KBM-7 (cell line): ENCODE measurements at regions not wholly inside any gene's neighbourhood (a gene's known extent, or its start where the extent isn't known, plus 50 kb on each side); places are given as distances from the start of the nearest gene placed in this dataset.

ENCODE experiments used
- DNase-seq: peaks from one replicate; pipeline ENCODE4 v3.0.0-alpha.2; 2015
- in situ Hi-C: fragments of 300-500 bp; cut with MboI; formaldehyde crosslinking; loops from 2 replicates; pipeline ENCODE4 v1.14.3; 2020; ENCODE audit warnings: low sequenced_read_pairs, low pct_unique_long_range_greater_than_20kb, mixed read lengths

DNA sequence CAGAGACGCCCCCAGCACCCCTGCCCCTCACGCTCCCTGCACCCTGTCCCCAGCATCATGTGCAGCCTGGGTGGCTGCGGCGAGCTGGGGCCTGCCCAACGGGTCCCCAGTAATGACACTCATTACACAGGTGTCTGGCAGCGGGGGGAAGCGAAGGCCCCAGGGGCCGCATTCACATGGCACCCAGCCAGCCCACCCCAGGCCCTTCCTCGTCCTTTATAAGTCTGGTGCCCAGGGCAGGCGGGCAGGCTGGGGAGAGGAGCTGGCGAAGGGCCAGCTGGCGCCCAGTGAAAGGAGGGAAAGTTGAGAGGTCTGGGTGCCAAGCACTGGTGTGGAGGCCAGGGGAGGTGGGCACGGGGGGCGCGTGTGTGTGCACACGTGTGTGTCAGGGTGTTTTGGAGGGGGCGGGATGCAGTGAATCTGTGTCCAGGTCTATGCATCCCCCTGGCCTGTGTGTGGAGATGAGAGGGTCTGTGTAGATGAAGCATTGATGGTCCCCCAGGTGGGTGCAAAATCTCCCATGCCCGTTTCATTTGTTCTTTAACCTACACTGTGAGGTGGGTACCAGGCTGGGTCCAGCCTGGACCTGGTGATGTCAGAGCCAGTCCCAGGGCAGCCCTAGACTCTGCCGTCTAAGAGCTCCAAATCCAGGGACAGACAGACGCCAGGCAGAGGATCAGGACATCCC, 105.3 kb downstream of the CEBPB start:
- no peak for DNase-seq
- in situ Hi-C loops, result no loop called here

DNA sequence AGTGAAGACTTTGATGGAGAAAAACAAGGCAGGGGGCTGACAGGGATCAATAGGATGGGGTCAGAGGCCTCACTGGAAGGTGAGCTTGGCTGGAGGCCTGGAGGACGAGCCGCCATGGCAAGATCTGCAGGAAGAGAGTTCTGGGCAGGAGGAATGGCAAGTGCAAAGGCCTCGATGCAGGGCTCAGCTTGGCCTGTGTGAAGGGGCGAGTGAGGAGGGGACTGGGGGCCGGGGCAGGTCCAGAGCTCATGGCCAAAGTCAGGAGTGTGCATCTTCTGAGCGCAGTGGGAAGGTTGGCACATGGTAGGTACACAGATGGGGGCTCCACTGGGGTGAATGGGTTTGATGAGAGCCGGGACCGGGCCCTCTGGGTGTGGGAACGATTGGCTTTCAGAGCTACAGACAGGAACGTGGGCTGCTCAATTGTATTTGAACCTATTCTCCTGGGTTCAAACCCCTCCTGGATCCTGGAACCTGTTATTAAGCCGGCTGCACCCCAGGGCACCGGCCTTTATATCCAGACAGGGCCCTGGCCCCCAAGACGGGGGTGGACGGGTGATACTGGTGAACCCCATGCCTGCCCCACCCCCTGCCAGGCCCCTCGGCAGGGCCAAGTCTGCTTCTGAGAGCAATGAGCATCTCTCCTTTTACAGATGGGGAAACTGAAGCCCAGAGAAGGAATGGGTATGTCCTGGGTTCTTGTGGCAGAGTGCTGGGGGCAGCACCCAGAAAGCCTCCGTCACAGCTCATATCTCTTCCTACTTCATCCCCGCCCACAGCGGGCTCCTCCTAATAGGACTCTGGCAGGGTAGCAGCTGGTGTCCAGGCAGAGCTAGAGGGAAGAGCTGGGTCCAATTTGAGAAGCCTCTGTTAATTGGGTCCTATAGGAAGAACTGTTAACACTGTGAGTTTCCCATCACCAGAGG, 106.1 kb downstream of the CEBPB start:
- in situ Hi-C loops, result no loop called here
- no peak for DNase-seq

DNA sequence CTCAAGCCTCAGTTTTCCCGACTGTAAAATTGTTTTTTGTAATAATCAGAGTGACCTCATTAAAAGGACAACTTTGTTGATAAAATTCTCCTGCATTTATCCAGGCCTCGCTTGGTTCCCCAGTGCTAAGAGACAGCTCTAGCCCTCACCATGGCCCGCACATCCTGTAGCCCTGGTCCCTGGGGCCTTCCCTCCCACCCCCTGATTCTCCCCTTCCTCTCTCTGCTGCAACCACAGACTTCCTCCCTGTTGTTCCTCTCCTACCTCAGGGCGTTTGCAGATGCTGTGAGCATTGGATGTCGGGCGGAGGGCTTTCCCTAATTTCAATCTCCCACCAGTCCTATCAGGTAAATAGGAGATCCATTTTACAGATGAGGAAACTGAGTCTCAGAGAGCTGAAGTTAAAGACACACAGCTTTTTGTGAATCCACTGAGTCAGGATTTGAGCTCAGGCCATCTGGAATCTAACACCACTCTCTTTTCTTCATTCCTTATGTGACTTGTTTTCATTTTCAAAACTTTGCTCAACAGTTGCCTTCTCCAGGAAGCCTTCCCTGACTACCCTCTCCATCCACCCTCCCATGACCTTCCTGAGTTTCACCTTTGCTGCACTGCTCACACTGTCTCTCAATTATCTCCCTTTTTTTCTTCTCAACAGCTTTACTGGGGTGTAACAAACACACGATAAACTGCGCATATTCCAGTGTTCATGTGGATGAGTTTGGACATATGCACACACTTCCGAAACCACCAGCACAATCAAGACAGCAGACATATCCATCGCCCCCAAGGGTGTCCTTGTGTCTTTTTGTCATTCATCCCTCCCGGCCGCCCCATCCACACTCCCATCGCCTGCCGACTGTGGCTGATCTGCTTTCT, 107.1 kb downstream of the CEBPB start:
- in situ Hi-C loops, result no loop called here
- no peak for DNase-seq

DNA sequence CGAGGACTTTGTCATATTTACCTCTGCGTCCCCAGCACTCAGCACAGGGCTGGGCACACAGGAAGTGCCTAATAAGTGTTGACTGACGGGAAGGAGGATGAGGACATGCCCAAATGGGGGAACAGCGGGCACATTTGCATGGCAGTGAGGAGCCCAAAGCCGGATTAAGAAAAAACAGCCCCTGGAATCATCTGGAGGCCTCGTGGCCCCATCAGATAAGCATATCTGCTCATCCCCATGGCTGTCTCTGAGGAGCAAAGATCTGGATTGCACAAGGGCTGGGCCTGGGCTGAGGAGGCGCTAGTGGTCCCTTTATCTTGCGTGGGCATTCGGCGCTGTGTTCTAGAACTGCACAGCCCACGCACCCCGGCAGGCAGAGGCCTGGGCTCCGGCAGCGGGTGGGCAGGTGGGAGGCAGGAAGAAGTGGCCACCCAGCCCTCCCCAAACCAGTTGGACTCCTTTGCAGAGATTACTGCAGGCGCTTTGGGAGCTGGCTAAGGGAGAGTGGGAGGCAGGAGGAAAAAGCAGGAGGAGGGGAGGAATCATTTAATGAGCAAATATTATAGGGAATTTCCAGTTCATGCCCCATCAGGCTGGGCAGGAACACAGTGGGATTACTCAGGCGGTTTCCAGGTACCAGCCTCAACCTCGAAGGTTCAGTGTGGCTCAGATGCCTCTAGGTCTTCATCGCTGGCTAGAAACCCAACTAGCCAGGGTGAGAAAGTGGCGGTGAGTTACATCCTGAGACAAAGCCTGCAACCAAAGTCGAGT, 108.1 kb downstream of the CEBPB start:
- no peak for DNase-seq
- in situ Hi-C loops, result no loop called here

DNA sequence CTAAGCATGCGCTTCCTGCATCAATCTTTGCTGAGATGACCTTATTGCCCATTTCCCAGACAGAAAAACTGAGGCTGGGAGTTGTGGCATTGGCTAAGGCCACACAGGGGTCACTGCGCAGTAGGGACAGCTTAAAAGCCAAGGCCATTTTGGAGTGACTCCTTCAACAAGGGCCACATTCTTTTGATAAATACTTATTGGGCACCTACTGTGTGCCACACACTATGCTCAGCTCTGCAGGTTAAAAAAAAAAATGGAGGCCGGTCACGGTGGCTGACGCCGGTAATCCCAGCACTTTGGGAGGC, 108.6 kb downstream of the CEBPB start:
- no peak for DNase-seq
- in situ Hi-C loops, result no loop called here

DNA sequence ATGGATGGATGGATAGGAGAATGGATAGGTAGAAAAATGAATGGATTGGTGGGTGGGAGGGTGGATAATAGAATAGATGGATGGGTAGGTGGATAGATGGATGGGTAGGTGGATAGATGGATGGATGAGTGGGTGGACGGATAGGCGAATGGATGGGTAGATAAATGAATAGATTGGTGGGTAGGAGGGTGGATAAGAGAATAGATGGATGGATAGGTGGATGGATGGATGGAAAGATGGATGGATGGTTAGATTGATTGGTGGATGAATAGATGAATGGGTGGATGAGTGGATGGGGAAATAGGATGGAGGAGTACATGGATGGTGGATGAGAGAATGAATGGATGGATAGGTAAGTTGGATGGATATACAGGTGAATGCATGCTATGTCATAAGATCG, 110.5 kb downstream of the CEBPB start:
- in situ Hi-C loops, result no loop called here
- no peak for DNase-seq

DNA sequence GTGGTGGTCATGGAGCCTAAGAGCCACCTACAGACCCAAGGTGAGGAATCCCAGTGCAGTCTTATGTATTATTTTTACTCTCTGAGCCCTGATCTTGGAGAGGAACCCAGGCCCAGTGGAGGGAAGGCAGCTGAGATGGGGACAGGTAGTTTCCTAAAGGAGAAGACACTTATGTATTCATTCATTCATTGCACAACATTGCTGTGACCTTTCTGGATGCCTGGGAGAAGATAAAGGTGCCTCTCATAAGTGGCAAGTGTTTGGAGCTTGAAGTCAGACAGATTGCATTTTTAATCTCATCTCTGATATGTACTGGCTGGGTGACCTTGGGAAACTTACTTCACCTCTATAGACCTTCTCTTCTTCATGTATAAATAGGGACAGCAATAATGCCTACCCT, 111.1 kb downstream of the CEBPB start:
- in situ Hi-C loops, result no loop called here
- no peak for DNase-seq

DNA sequence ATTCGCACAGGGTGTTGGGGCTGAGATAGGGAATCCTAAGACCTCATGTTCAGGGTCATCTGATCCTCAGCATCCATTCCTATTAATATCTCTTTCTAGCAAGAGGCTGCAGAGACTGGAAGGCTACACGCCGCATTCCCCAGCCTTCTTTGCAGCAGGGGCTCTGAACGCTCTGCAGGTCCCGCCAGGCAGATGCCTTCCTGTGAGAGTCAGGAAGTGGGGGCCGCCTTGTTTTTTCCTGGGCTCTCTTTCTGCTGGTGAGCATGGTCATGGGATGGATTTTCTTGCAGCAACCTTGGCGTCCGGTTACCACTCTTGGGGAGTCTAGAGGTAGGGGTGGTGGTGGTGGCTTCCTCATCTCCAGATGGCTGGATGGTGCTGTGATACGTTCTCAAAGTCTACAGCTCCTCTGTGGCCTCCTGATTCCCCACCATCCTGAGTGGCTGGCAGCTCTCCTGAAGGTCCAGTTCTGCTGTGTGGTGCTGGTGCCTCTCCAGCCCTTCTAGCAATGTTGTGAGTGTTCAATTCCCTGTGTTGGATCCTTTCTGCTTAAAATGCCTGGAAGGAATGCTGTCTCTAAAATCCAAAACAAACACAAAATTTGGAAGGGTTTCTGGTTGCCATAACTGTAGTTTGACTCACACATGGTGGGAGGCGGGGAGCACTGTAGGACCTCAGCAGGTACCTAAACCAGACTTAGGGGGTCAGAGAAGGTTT, 111.9 kb downstream of the CEBPB start:
- in situ Hi-C loops, result no loop called here

DNA sequence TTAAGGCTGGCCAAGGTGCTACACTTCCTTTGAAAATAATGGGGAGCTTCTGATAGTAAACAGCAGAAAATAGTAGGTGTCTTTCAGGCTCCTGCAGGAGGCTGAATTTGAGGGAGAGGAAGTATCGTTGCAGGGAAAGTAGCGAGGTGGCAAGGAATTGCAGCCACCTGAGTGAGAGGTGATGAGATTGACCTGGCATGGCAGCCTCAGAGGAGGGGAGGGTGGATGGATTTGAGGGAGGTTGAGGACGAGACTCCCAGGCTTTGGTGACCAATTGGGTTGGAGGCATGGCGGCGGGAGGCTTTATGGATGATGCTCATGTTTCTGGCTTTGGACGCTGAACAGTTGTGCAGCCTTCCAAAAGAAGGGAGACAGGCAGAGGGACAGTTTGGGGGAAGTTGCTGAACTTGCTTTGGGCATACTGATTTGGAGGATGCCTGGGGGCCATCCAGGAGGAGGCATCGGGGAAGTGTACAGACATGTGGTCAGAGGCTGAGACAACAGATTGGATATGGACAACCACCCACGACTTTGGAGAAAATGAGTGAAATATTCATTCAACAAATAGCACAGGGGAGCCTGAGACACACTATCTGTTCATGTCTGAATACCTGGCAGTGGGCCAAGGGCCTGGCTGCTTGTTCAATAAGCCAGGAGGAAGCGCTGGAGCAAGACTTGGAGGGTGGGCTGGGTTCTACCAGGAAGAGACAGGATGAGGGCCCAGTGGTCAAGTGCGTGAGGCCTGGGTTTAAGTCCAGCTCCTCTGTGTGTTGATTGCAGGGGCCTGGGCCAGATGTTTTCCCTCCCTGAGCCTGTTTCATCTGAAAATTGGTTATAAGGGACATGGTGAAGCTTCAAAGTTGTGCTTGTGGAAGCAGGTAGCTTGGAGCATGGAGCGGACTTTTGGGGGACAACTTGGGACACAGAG, 113.2 kb downstream of the CEBPB start:
- in situ Hi-C loops, result no loop called here
- no peak for DNase-seq

More for the DNA sequence above, 111.9 kb downstream of the CEBPB start:
- DNase-seq, result no peak

DNA sequence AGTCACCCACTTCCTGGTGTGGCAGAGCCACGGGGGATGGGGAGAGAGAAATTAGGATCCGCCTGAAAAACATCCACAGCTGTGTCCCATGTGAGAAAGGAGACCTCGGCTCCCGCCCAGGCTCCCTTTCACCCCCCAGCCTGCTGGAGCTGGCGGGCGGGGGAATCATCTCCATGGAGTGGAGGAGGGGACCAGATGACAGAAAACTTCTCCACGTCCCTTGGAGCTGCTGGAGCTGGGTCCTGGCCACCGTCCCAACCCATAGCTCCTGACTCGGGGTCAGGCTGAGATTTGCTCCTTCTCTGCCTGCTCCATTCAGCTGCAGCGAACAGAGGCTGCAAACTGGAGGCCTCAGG, 113.8 kb downstream of the CEBPB start:
- DNase-seq, result no peak
- in situ Hi-C loops, result no loop called here

DNA sequence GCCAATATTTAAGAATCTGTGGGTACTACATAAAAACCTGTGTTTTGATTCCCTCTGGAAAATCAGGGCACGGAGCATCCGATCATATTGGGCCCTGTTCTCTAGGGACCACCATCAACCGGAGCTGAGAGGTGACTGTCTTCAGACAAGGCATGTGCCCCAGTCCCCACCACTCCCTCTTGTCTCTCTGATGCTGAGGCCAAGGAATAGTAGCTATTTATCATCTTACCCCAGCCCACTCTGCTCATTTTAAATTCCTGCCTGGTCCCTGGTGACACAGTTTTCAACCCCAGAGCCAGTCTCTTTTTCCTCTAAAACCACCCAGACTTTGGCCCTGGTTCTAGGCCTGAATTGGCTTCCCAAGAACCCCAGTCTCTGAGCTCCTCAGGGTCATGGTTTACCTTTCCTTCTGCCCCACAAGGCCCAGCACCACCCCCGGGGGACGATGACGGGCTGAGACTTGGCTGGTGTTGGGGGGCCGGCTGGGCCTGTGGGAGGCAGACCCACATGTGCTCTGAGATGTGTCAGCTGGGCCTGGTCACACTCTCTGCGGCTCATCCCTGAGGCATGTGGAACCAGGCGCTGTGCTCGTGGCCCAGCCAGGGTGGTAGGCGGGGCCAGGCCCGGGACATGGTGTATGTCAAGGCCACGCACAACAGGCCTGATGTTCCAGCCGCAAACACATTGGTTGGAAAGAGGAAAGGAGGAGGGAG, 114.4 kb downstream of the CEBPB start:
- in situ Hi-C loops, result no loop called here
- no peak for DNase-seq

DNA sequence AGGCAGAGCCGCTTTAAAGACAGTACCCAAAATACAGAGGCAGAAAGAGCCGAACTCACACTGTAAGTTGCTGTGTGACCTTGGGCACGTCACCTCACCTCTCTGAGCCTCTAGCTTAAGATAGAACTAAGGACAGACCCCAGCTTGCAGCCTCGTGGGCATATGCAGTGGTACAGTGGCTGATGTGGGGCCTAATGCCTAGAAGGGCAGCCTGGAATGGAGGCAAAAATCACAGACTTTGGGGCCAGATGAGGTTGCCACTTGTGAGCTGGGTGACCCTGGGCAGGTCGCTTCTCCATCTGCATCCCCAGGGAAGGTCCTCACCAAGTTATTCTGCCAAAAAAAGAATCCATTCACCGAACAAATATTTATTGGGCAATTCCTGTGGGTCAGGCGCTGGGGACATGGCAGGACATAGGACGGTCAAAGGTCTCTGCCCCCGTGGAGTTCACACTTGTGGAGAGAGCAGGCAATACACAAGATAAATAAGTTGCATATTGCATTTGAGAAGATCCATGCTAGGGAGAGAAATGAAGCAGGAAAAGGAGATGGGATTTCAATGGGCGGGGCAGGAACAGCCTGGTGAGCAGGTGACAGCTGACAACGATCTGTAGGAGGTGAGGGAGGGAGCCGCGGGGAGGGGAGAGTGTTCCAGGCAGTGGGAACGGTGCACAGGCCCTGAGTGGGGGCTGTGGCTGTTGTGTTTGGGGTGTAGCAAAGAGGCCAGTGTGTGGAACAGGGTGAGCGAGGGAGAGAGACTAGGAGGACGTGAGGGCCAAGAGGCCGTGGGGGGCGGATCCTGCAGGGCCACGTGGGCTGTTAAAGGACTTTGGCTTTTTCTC, 115.2 kb downstream of the CEBPB start:
- no peak for DNase-seq
- in situ Hi-C loops, result no loop called here

DNA sequence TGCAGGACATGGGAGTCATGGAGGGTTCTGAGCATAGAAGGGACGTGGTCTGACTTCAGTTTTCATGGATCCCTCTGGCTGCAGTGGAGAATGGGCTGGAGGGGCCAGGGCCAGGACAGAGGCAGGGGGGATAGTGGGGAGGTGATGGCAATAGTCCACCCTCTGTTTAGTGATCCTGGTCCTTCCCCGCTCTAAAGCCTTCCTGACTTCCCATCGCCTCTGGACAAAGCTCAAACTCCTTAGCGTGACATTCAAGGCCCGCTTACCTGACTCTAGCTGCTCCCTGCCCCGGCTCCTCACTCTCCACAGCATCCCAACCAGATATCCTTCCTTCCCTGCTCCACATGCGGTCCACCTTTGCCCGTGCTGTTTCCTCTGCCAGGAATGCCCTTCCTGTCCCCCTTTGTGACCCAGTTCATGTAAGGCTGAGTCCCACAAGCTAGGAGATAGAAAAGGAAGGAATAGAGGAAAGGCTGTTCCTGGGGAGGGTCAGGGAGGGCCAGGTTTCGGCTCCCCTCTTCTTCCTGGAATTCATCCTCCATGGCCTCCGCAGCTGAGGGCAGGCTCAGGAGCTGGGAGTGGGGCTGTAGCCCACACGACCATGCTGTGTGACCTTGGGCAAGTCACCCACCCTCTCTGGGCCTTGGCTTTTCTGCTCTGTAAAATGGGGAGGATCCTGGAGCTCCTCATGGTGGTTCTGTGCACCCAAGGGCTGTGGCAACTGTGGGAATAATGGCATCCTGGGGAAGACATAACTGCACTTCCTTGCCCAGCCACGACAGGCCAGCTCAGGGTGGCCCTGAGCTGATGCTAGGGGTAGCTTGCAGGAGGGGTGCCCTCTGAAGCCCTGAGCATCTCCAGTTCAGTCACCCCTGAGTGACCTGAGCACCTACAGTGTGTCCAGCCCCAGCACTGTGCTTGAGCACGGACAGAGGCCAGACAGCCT, 116.1 kb downstream of the CEBPB start:
- no peak for DNase-seq
- in situ Hi-C loops, result no loop called here

DNA sequence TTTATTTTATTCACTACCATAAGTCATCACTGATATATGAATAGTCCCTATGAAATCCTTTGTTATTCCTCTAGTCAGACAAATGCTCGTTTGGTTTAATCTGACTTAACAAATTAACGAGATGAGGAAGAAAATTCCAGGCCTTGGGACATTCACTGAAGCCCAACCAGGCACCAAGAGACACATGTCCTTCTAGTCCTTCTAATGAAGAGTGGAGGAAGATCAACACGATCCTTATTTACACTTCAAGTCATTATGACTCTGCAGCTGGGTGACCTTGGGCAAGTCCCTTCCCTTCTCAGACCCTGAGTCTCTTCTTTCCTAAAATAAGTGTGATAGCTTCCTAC, 117.5 kb downstream of the CEBPB start:
- in situ Hi-C loops, result no loop called here
- DNase-seq, result no peak

DNA sequence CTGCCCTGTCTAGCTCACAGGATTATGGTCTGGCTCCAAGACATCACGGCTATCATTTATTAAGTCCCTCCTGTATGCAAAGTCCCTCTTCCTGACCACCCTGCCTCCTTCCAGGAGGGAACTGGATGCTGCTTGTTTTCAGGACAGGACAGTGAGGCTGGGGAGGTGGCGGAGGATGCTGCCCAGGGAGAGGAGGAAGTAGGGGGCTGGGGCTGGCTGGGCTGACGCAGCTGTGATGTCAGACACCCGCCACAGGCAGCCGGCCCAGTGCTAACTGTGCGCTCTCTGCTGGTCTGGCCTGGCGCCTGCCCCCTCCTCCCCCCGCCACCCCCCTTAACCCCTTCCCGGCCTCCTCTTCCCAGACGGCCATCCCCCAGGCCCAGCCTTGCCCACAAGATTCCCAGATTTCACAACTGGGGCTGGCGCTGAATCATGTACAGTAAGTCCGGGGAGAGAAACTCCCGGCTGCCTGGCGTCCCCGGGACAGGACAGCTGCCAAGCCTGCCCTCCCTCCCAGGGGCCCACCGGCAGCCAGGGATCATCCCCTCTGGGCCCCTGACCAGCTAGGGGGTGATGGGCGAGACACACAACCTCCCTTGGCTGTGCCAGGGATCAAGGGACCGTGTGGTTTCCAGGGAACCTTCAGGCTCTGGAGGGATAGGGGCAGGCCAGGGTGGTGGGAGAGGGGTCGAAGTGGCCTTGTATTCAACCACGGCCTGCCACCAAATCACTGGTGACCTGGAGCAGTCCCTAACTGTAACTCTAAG, 118.1 kb downstream of the CEBPB start:
- DNase-seq, result peak; percentile 64
- in situ Hi-C loops, result no loop called here
